ENCODE measurements at regions not wholly inside any gene's neighbourhood (a gene's known extent, or its start where the extent isn't known, plus 50 kb on each side); places are given as distances from the start of the nearest gene placed in this dataset.

DNA sequence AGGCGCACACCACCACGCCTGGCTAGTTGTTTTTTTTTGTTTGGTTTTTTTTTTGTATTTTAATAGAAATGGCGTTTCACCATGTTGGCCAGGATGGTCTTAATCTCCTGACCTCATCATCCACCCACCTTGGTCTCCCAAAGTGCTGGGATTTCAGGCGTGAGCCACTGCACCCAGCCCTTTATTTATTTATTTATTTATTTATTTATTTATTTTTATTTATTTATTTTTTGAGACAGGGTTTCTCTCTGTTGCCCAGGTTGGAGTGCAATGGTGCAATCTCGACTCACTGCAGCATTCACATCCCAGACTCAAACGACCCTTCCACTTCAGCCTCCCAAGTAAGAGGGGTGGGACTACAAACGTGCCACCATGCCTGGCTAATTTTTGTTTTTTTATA lies 63.0 kb upstream of the ADAMTSL1 start:
- TF ChIP-seq, protein P1, sequence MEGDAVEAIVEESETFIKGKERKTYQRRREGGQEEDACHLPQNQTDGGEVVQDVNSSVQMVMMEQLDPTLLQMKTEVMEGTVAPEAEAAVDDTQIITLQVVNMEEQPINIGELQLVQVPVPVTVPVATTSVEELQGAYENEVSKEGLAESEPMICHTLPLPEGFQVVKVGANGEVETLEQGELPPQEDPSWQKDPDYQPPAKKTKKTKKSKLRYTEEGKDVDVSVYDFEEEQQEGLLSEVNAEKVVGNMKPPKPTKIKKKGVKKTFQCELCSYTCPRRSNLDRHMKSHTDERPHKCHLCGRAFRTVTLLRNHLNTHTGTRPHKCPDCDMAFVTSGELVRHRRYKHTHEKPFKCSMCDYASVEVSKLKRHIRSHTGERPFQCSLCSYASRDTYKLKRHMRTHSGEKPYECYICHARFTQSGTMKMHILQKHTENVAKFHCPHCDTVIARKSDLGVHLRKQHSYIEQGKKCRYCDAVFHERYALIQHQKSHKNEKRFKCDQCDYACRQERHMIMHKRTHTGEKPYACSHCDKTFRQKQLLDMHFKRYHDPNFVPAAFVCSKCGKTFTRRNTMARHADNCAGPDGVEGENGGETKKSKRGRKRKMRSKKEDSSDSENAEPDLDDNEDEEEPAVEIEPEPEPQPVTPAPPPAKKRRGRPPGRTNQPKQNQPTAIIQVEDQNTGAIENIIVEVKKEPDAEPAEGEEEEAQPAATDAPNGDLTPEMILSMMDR (conservative IDR thresholded peaks at IDR 0.05; ENCODE audit: low read depth, low read length) = no peak
- TF ChIP-seq EZH2 (IDR thresholded peaks at IDR 0.05; ENCODE audit: low read length, unreplicated experiment) = no peak
- no peak for TF ChIP-seq EZH2phosphoT487 (IDR thresholded peaks at IDR 0.05; ENCODE audit: borderline replicate concordance, low read length)
